Gastroesophageal sphincter (tissue), 4 donors: ENCODE measurements at regions not wholly inside any gene's neighbourhood (a gene's known extent, or its start where the extent isn't known, plus 50 kb on each side); places are given as distances from the start of the nearest gene placed in this dataset.
"Not testable (repeated sequence)": the region's sequence is repeated elsewhere in the genome, so short reads cannot be mapped to it uniquely, and the experiment has no call there.

Experiments used
- ATAC-seq: fragments of 150-250 bp; one replicate; pipeline ENCODE4 v1.9.1; 2016; ENCODE audit warnings: mild to moderate bottlenecking, moderate library complexity
- H3K27ac ChIP-seq, 4 donors: fragments of 200-600 bp; sonication (generic) in 3 of 4; 1 replicate in 3 of 4; 2 replicates in 1 of 4; pipeline ENCODE4 v1.5.1; 2016 to 2019
- H3K27me3 ChIP-seq: fragments of 200-600 bp; sonication (generic); one replicate; pipeline ENCODE4 v1.5.1; 2019
- H3K36me3 ChIP-seq, 2 donors: fragments of 200-600 bp; sonication (generic); one replicate each; pipeline ENCODE4 v1.5.1; 2019; ENCODE audit warnings: control low read depth in 1 of 2
- H3K4me1 ChIP-seq, 3 donors: fragments of 200-600 bp; sonication (generic); 1 replicate in 2 of 3; 2 replicates in 1 of 3; pipeline ENCODE4 v1.5.1; 2016 to 2019; ENCODE audit warnings: control low read depth in 2 of 3
- H3K4me3 ChIP-seq, 2 donors: fragments of 200-600 bp; sonication (generic); one replicate each; pipeline ENCODE4 v1.5.1; 2019; ENCODE audit warnings: mild to moderate bottlenecking in 1 of 2, moderate library complexity in 1 of 2
- H3K9me3 ChIP-seq, 3 donors: fragments of 200-600 bp; sonication (generic); one replicate each; pipeline ENCODE4 v1.5.1; 2017 to 2019; ENCODE audit warnings: control low read depth in 2 of 3
- CTCF ChIP-seq, 4 experiments: fragments of 200-600 bp in 2 of 4; fragments of 450-650 bp in 2 of 4; sonication (generic) in 1 of 4; IDR thresholded peaks; one replicate each; pipeline ENCODE4 v1.5.1; 2017 to 2019; ENCODE audit warnings: antibody characterized with exemption in 4 of 4, mild to moderate bottlenecking in 2 of 4, moderate library complexity in 2 of 4
- EP300 ChIP-seq: sonication (generic); formaldehyde crosslinking; IDR thresholded peaks from one replicate; pipeline ENCODE4 v1.6.1; 2017; ENCODE audit warnings: antibody characterized with exemption, mild to moderate bottlenecking
- POLR2A ChIP-seq, 2 donors: fragments of 450-650 bp; IDR thresholded peaks; one replicate each; pipeline ENCODE4 v1.6.1; 2017; ENCODE audit warnings: antibody characterized with exemption in 2 of 2, mild to moderate bottlenecking in 2 of 2, moderate library complexity in 1 of 2
- POLR2AphosphoS5 ChIP-seq: sonication (generic); formaldehyde crosslinking; IDR thresholded peaks from one replicate; pipeline ENCODE4 v1.6.1; 2017; ENCODE audit warnings: antibody characterized with exemption
- WGBS, 2 donors: methylation state at CpG; one replicate each; pipeline ENCODE4 v1.1.5; 2018; ENCODE audit warnings: low coverage in 1 of 2; 5-methylcytosine and 5-hydroxymethylcytosine counted together

- Histone ChIP-seq H3K9me3 (peaks cover 0 to 7% (median 0%) of the 10 kb centered on the region in 3 donors), H3K4me1 (no peaks in the 10 kb centered on the region), H3K27me3 (no peaks in the 10 kb centered on the region), H3K27ac (no peak overlapping the region), H3K36me3 (no peaks in the 10 kb centered on the region), H3K4me3 (no peak overlapping the region)
- WGBS, 2 donors: 35 to 74% methylated on average over 1 of the region's 1 CpG
- ATAC-seq: no peak
- TF ChIP-seq CTCF (IDR thresholded peaks at IDR 0.05) (no peak), EP300 (no peak), POLR2AphosphoS5 (no peak), POLR2A (IDR thresholded peaks at IDR 0.05) (no peak)
Observed at GRCh38 chr7:125184801-125185200, 255.2 kb upstream of the POT1 start.

GRCh38 chr7:125181569-125182267, 252.1 kb upstream of the POT1 start:
- H3K27ac ChIP-seq, H3K4me1 ChIP-seq, H3K9me3 ChIP-seq, H3K4me3 ChIP-seq, ATAC-seq, H3K27me3 ChIP-seq, H3K36me3 ChIP-seq: not testable (repeated sequence)
- 93 to 94% methylated on average over 9 to 19 of the region's 26 CpGs for WGBS, 2 donors

- no peak for ATAC-seq
- peaks cover 0 to 7% (median 0%) of the 10 kb centered on the region in 3 donors for H3K9me3 ChIP-seq
- no peaks in the 10 kb centered on the region for H3K27me3 ChIP-seq
- no peak overlapping the region for H3K27ac ChIP-seq
- no peak overlapping the region for H3K4me3 ChIP-seq
- H3K4me1 ChIP-seq: no peaks in the 10 kb centered on the region
- WGBS, 2 donors: 54 to 64% methylated on average over 2 of the region's 2 CpGs
- TF ChIP-seq CTCF (IDR thresholded peaks at IDR 0.05) (no peak), EP300 (no peak), POLR2AphosphoS5 (no peak), POLR2A (IDR thresholded peaks at IDR 0.05) (no peak)
- no peaks in the 10 kb centered on the region for H3K36me3 ChIP-seq
Observed at GRCh38 chr7:125173571-125173970, 243.9 kb upstream of the POT1 start.

GRCh38 chr7:125169088-125169487, 239.5 kb upstream of the POT1 start:
- Histone ChIP-seq H3K4me3 (no peak overlapping the region), H3K4me1 (no peaks in the 10 kb centered on the region), H3K27me3 (no peaks in the 10 kb centered on the region), H3K36me3 (no peaks in the 10 kb centered on the region), H3K27ac (no peak overlapping the region), H3K9me3 (no peaks in the 10 kb centered on the region)
- 100% methylated on average over 1 of the region's 1 CpG for WGBS, 2 donors
- ATAC-seq: no peak
- TF ChIP-seq POLR2AphosphoS5: no peak
- no peak for TF ChIP-seq EP300
- no peak for TF ChIP-seq CTCF (IDR thresholded peaks at IDR 0.05)
- TF ChIP-seq POLR2A (IDR thresholded peaks at IDR 0.05): no peak

GRCh38 chr7:125154930-125155329, 225.3 kb upstream of the POT1 start:
- Histone ChIP-seq H3K9me3 (no peaks in the 10 kb centered on the region), H3K4me3 (no peak overlapping the region), H3K27ac (no peak overlapping the region), H3K36me3 (no peaks in the 10 kb centered on the region), H3K27me3 (no peaks in the 10 kb centered on the region), H3K4me1 (no peaks in the 10 kb centered on the region)
- 81 to 92% methylated on average over 1 of the region's 1 CpG for WGBS, 2 donors
- ATAC-seq: no peak
- TF ChIP-seq POLR2AphosphoS5 (no peak), EP300 (no peak), POLR2A (IDR thresholded peaks at IDR 0.05) (no peak), CTCF (IDR thresholded peaks at IDR 0.05) (no peak)
